GM12892 (cell line): ENCODE measurements at regions not wholly inside any gene's neighbourhood (a gene's known extent, or its start where the extent isn't known, plus 50 kb on each side); places are given as distances from the start of the nearest gene placed in this dataset.

ENCODE experiments used
- DNase-seq: peaks from one replicate; pipeline ENCODE4 v3.0.0; 2011; ENCODE audit not compliant: insufficient read length
- FAIRE-seq: peaks from 2 replicates; lab custom pipeline; 2011; peaks lifted over from hg19 to GRCh38; lab: Jason Lieb, UNC
- POLR2A ChIP-seq: IDR thresholded peaks from 2 replicates; pipeline ENCODE4 v1.6.1; 2011; ENCODE audit warnings: low read depth, low read length, control low read depth
- POLR2AphosphoS5 ChIP-seq: IDR thresholded peaks from 2 replicates; pipeline ENCODE4 v1.6.1; 2011; ENCODE audit warnings: low read depth, low read length, control low read depth
- TAF1 ChIP-seq: IDR thresholded peaks from 2 replicates; pipeline ENCODE4 v1.6.1; 2011; ENCODE audit warnings: low read depth, mild to moderate bottlenecking, control low read depth, low read length, borderline replicate concordance

DNA sequence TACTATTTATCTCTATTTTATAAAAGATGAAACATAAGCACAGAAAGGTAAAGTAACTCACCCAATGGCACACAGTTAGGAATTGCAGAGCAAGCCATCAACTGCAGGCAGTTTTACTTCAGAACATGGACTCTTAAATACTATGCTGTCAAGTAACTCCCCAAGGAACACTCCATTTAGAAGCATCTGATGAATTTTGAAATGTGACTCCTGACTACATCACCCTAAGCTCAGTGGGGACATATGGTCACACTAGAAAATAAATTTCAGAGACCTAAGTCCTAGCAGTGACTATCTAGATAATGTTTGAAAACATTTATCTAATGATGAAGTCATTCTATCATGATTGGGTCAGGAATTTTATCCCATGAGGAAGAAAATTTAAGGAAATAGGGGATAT is 272.8 kb upstream of the ARRDC4 start:
- TF ChIP-seq POLR2AphosphoS5 (no peak), POLR2A (no peak), TAF1 (no peak)
- FAIRE-seq (no peak), DNase-seq (no peak)

DNA sequence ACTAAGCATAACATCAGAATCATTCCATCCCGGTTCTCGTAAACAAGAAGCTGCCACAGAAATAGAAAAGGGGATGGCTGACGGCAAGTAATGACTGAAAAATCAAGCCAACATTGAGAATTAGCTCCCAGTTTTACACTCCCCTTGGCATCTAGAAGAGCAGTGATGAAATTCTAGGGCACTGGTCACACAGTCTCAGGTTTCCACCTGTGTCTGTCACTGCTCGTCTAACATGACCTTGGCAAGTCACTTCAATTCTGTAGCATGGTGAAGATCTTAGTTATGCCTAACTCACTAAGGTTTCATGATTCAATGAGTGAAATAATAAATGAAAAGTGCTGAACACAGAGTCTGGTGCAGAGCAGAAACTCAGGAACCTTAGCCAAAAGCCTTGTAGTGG is 272.3 kb upstream of the ARRDC4 start:
- TF ChIP-seq POLR2A = no peak
- no peak for TF ChIP-seq POLR2AphosphoS5
- TF ChIP-seq TAF1 = no peak
- FAIRE-seq = no peak
- DNase-seq = no peak

DNA sequence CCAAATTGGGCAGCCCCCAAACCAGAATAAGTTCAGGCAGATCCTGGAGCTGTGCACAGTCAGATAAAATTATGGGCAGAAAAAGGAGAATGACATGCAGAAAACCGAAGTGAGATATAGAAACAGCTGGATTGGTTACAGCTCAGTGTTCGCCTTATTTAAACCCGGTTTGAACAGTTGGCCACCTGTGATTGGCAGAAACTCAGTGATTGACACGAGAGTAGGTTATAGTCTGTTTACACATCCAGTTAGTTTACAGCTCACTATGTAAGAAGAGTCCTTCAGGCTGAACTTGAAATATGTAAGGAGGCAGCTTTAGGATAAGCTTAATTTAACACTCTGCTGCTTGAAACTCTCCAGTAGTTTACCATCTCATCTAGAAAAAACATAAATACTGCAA is 271.6 kb upstream of the ARRDC4 start:
- TF ChIP-seq TAF1 (no peak), POLR2A (no peak)
- DNase-seq = no peak
- FAIRE-seq = no peak

DNA sequence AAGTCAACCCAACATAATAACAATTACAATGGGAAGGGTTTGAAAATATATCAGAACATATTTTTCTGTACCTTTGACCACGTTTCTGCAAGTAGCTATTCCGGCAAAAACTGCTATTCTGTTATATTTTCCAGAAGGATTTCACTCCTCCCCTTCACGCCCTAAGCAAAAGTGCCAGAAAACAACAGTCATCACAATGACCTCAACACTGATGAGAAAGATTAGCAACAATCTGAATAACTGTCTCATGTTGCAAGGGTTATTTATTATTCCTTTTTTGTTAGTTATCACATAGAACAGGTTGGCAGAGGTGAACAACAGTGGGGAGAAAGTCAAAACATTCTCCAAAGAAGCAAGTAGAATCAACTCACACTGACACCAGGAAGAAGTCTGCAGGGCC is 269.4 kb upstream of the ARRDC4 start:
- FAIRE-seq (no peak), DNase-seq (no peak)
- TF ChIP-seq TAF1 (no peak), POLR2AphosphoS5 (no peak), POLR2A (no peak)

DNA sequence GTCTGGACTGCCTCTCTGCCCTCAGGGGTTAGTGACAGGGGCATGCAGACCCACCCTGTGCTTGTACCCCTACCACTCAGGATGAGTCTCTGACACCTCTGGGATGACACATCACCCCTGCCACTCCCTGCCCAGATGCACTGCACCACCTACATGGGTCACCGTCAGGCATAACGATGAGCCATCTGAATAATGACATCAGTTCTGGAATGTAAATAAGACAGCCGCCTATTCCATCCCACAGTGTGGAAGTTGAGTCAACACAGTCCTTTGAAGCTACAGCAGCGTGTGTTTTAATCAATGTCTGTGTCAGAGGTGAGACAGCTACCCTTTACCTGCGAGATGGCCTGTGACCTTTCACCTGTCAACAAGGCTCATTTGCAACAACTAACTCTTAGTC is 268.7 kb upstream of the ARRDC4 start:
- FAIRE-seq (no peak), DNase-seq (no peak)
- no peak for TF ChIP-seq TAF1
- no peak for TF ChIP-seq POLR2AphosphoS5
- no peak for TF ChIP-seq POLR2A

DNA sequence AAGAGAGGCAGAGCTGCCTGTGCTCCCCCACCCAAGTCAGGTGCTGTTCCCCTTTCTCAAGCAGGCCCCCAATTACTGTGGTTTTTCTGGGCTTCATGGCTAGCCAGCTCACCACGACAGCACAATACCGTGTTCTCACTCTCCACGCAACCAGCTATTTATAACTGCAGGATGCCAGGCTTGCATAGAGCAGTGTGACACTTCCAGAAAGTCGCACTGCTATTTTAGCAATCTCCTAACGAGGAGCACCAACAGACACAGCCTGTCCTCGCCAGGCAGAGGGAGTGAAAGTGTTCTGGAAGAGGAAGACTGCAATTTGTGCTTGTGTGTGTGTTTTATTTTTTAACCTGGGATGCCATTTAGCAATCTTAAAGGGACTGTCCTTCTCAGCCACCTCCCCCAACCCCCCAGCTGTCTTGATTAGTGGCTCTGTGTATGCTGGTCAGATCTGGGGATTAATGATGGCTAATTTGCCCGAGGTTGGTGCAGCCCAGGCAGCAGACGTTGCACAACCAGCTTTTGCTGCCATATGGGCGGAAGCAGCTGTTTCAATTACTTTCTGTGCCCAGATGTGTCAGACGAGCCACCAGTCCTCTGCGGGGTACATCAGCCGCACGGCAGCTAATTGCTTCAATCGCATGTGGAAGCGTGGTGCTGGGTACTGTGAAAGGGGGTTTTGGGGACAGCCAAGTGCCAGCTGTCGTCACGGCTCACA is 268.0 kb upstream of the ARRDC4 start:
- TF ChIP-seq POLR2A (no peak), POLR2AphosphoS5 (no peak), TAF1 (no peak)
- DNase-seq = no peak
- no peak for FAIRE-seq

DNA sequence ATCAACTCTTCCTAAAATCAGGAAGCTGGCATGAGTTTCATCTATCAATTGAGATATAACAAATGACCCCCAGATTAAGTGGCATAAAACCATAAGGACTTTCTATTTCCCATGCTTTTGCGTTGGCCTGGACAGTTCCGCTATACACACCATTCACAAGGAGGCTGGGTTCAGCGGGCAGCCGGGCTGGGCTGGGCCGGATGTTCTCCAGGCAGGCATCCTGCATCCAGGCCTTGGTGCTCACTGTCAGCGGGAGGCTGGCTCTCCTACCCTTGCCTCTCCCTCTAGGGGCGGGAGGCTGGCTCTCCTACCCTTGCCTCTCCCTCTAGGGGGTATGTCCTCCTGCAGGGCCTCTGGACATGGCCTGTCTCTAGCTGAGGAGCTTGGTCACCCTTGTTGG is 266.0 kb upstream of the ARRDC4 start:
- no peak for FAIRE-seq
- DNase-seq = no peak
- TF ChIP-seq TAF1 (no peak), POLR2AphosphoS5 (no peak), POLR2A (no peak)

DNA sequence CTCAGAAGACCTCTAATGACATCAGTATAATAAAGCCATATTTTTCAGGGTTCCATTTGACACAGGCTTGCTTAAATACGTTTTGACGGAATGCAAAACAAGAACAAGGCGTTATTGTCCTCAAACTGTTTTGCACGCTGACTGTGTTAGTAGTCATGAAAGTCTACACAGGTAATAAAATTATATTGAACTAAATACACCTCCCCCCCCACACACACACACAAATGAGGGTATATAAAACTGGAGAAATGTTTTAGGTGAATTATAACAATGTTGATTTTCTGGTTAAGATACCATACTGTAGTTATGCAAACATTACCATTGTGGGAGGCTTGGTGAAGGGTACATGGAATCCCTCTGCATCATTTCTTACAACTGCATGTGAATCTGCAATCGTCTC is 257.1 kb upstream of the ARRDC4 start:
- FAIRE-seq = no peak
- no peak for DNase-seq
- TF ChIP-seq POLR2A = no peak

DNA sequence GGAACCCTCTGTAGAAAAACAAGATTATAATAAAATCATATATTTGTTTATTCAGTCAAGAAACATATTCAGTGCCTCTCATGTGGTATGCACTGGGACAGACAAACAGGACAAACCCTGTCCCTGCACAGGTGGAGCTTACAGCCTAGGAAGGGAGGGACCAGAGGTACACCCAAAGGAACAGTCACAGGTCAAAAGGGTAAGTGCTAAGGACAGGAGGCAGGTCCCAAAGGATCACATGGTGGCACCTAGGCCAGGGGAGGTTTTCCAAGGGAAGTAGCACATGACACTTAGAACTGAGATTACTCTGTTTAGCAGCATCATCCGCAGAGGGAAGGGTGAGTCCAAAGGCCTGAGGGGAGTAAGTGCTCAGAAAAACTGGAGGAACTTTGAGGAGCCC is 254.4 kb upstream of the ARRDC4 start:
- DNase-seq (no peak), FAIRE-seq (no peak)
- TF ChIP-seq POLR2AphosphoS5 = no peak
- TF ChIP-seq POLR2A = no peak
- TF ChIP-seq TAF1 = no peak

DNA sequence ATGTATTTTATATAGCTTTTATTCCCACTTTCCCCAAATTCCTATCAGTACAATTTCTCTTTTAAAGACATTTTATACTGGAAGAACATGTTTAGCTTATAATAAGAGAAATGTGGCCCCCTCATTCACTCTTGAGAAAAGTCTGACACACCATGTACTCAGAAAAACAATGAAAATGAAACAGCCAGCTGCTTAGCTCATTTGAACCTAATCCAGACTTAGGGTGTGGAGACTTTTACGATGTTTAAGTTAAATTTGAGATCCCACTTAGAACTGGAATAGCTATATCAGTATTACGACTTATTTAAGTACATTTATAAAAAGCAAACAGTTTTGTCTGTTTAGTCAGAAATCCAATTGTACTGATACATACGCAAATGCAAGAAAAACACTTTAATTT is 252.3 kb upstream of the ARRDC4 start:
- no peak for DNase-seq
- FAIRE-seq = no peak
- no peak for TF ChIP-seq TAF1
- no peak for TF ChIP-seq POLR2A

DNA sequence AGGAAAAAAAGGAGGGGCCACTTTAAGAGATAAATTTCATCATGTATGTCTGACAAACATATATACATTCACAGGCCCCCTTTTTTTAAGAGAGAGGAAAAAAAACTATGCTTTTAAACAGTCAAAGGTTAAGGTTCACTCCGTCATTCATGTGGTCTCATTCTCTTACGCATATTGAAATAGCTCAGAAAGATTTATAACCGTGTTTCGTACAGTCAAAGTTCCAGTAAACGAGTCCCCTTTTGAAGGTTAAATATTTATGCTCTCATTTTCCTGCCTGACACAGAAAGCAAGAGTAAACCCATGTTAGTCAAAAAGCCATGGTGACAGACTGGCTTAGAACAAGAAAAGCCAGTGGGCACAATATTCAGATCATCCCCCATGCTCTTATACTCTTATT is 248.0 kb upstream of the ARRDC4 start:
- no peak for DNase-seq
- no peak for FAIRE-seq
- TF ChIP-seq POLR2A = no peak
- no peak for TF ChIP-seq POLR2AphosphoS5
- no peak for TF ChIP-seq TAF1

DNA sequence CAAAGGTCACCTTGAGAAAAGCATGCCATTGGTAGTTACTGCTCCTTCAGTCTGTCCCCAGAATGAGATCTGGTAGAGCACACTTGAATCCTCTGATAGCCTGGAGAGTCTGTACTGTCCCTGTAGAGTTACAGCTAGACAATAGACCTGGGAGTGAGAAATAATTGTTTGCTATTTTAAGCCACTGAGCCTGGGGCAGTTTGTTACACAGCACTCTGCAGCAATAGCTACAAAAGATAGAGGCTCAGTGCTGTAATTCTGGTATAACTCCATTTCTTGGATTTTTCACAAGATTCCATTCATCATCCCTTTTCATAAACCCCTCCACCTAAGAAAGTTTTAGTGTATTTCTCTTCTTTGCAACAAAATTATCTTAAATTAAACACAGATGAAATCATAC is 242.7 kb upstream of the ARRDC4 start:
- FAIRE-seq (no peak), DNase-seq (no peak)

DNA sequence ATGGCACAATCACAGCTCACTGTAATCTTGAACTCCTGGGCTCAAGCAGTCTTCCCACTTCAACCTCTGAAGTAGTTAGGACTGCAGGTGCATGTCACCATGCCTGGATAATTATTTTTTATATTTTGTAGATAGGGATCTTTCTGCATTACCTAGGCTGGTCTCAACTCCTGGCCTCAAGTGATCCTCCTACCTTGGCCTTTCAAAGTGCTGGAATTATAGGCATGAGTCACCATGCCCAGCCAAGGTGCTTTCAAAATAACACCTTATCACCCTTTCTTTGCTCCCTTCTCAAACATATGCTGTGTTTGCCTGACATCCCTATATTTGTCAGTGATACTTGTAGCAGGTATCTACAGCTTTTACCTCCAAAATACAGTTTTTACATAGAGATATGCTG is 242.0 kb upstream of the ARRDC4 start:
- TF ChIP-seq POLR2A (no peak), POLR2AphosphoS5 (no peak), TAF1 (no peak)

More for the DNA sequence above, 242.7 kb upstream of the ARRDC4 start:
- TF ChIP-seq POLR2AphosphoS5 (no peak), TAF1 (no peak), POLR2A (no peak)

DNA sequence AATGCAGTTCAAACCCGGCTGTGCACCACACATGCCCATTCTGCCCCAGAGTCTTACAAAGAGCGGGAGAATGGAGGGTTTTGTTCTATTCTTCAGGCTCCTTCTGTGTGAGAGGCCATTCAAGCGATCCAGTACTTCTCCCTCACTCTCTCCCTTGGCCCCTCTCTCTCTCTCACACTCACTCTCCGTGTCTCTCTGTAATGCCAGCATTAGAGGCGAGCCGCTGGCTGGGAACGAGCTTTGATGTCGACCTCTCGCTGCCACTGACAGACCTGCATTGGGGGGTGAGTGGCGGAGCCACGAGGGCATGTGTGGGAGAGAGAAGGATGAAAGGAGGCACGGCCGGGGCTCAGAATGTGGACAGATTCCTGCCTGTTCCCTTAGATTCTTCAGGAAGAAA is 231.7 kb upstream of the ARRDC4 start:
- DNase-seq (no peak), FAIRE-seq (no peak)
- TF ChIP-seq POLR2A (no peak), TAF1 (no peak), POLR2AphosphoS5 (no peak)

More for the DNA sequence above, 242.0 kb upstream of the ARRDC4 start:
- FAIRE-seq (no peak), DNase-seq (no peak)

DNA sequence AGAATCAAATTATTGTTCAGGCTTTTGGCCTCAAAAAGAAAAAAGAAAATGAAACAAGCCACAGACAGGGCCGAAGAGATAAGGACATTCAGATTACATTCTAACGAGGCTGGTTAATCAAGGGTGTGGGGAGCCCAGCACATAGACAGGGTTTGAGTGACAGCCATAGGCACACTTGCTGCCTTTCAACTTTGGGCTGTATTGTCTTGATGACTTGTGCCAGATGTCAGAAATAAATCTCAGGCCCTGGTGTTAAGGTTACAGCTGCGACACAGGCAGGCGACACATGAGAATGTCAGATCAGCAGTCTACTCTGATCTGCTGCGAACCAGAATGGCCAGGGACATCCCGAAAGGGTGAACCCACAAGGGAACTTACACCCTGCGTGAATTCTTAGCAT is 231.2 kb upstream of the ARRDC4 start:
- DNase-seq = no peak
- FAIRE-seq = no peak
- TF ChIP-seq TAF1 = no peak
- TF ChIP-seq POLR2AphosphoS5 = no peak
- TF ChIP-seq POLR2A = no peak
